ENCODE measurements at regions not wholly inside any gene's neighbourhood (a gene's known extent, or its start where the extent isn't known, plus 50 kb on each side); places are given as distances from the start of the nearest gene placed in this dataset.

- in situ Hi-C loops (cut with HindIII; ENCODE audit: low sequenced_read_pairs), result no loop called here
Observed at GRCh38 chr9:106403081-106403480, 459.9 kb upstream of the ZNF462 start.

GRCh38 chr9:106404137-106404536 lies 458.8 kb upstream of the ZNF462 start:
- in situ Hi-C loops (cut with HindIII; ENCODE audit: low sequenced_read_pairs), result no loop called here

GRCh38 chr9:106405871-106406435 lies 457.0 kb upstream of the ZNF462 start:
- in situ Hi-C loops (cut with HindIII; ENCODE audit: low sequenced_read_pairs), result no loop called here

GRCh38 chr9:106414042-106414441 lies 448.9 kb upstream of the ZNF462 start:
- in situ Hi-C loops (cut with HindIII; ENCODE audit: low sequenced_read_pairs), result no loop called here

GRCh38 chr9:106417685-106418084 lies 445.3 kb upstream of the ZNF462 start:
- in situ Hi-C loops (cut with HindIII; ENCODE audit: low sequenced_read_pairs), result no loop called here

GRCh38 chr9:106419829-106420228 lies 443.1 kb upstream of the ZNF462 start:
- in situ Hi-C loops (cut with HindIII; ENCODE audit: low sequenced_read_pairs), result no loop called here

GRCh38 chr9:106420511-106420944 lies 442.4 kb upstream of the ZNF462 start:
- in situ Hi-C loops (cut with HindIII; ENCODE audit: low sequenced_read_pairs), result no loop called here

GRCh38 chr9:106421772-106422171 lies 441.2 kb upstream of the ZNF462 start:
- in situ Hi-C loops (cut with HindIII; ENCODE audit: low sequenced_read_pairs), result no loop called here

GRCh38 chr9:106423575-106423974 lies 439.4 kb upstream of the ZNF462 start:
- in situ Hi-C loops (cut with HindIII; ENCODE audit: low sequenced_read_pairs), result no loop called here

- in situ Hi-C loops (cut with HindIII; ENCODE audit: low sequenced_read_pairs), result no loop called here
Observed at GRCh38 chr9:106432631-106433030, 430.3 kb upstream of the ZNF462 start.

- in situ Hi-C loops (cut with HindIII; ENCODE audit: low sequenced_read_pairs), result no loop called here
Observed at GRCh38 chr9:106438928-106439327, 424.0 kb upstream of the ZNF462 start.

GRCh38 chr9:106441283-106441682 lies 421.7 kb upstream of the ZNF462 start:
- in situ Hi-C loops (cut with HindIII; ENCODE audit: low sequenced_read_pairs), result no loop called here

- in situ Hi-C loops (cut with HindIII; ENCODE audit: low sequenced_read_pairs), result no loop called here
Observed at GRCh38 chr9:106443520-106443919, 419.4 kb upstream of the ZNF462 start.

GRCh38 chr9:106445107-106445506 lies 417.9 kb upstream of the ZNF462 start:
- in situ Hi-C loops (cut with HindIII; ENCODE audit: low sequenced_read_pairs), result no loop called here

- in situ Hi-C loops (cut with HindIII; ENCODE audit: low sequenced_read_pairs), result no loop called here
Observed at GRCh38 chr9:106449336-106449927, 413.5 kb upstream of the ZNF462 start.

- in situ Hi-C loops (cut with HindIII; ENCODE audit: low sequenced_read_pairs), result no loop called here
Observed at GRCh38 chr9:106450549-106450948, 412.4 kb upstream of the ZNF462 start.

GRCh38 chr9:106451223-106451622 lies 411.7 kb upstream of the ZNF462 start:
- in situ Hi-C loops (cut with HindIII; ENCODE audit: low sequenced_read_pairs), result no loop called here

GRCh38 chr9:106456581-106456980 lies 406.4 kb upstream of the ZNF462 start:
- in situ Hi-C loops (cut with HindIII; ENCODE audit: low sequenced_read_pairs), result no loop called here

- in situ Hi-C loops (cut with HindIII; ENCODE audit: low sequenced_read_pairs), result no loop called here
Observed at GRCh38 chr9:106467113-106467864, 395.7 kb upstream of the ZNF462 start.

- in situ Hi-C loops (cut with HindIII; ENCODE audit: low sequenced_read_pairs), result no loop called here
Observed at GRCh38 chr9:106467865-106468164, 395.2 kb upstream of the ZNF462 start.

- in situ Hi-C loops (cut with HindIII; ENCODE audit: low sequenced_read_pairs), result no loop called here
Observed at GRCh38 chr9:106468431-106468830, 394.5 kb upstream of the ZNF462 start.

- in situ Hi-C loops (cut with HindIII; ENCODE audit: low sequenced_read_pairs), result no loop called here
Observed at GRCh38 chr9:106478312-106478711, 384.7 kb upstream of the ZNF462 start.
